AG09309 (cell line): ENCODE measurements at regions not wholly inside any gene's neighbourhood (a gene's known extent, or its start where the extent isn't known, plus 50 kb on each side); places are given as distances from the start of the nearest gene placed in this dataset.

ENCODE experiments used
- DNase-seq: peaks from one replicate; pipeline ENCODE4 v3.0.0-alpha.2; 2010; ENCODE audit warnings: low read depth
- H3K4me3 ChIP-seq: 2 replicates; pipeline ENCODE4 v1.5.1; 2011; ENCODE audit warnings: mild to moderate bottlenecking, low read depth, low read length, moderate library complexity; ENCODE audit not compliant: control insufficient read depth
- TF ChIP-seq, protein P1 (sequence below): IDR thresholded peaks from 2 replicates; pipeline ENCODE4 v1.5.1; 2011; ENCODE audit warnings: mild to moderate bottlenecking, low read depth, low read length, inconsistent platforms; ENCODE audit not compliant: insufficient read depth, control insufficient read depth; ENCODE audit errors: missing control alignments

- TF ChIP-seq, protein P1, sequence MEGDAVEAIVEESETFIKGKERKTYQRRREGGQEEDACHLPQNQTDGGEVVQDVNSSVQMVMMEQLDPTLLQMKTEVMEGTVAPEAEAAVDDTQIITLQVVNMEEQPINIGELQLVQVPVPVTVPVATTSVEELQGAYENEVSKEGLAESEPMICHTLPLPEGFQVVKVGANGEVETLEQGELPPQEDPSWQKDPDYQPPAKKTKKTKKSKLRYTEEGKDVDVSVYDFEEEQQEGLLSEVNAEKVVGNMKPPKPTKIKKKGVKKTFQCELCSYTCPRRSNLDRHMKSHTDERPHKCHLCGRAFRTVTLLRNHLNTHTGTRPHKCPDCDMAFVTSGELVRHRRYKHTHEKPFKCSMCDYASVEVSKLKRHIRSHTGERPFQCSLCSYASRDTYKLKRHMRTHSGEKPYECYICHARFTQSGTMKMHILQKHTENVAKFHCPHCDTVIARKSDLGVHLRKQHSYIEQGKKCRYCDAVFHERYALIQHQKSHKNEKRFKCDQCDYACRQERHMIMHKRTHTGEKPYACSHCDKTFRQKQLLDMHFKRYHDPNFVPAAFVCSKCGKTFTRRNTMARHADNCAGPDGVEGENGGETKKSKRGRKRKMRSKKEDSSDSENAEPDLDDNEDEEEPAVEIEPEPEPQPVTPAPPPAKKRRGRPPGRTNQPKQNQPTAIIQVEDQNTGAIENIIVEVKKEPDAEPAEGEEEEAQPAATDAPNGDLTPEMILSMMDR: no peak
- DNase-seq: no peak
- H3K4me3 ChIP-seq: no peak overlapping the region
These were observed 235.1 kb upstream of the DIO2 start for GRCh38 chr14:80446356-80446755.

DNA sequence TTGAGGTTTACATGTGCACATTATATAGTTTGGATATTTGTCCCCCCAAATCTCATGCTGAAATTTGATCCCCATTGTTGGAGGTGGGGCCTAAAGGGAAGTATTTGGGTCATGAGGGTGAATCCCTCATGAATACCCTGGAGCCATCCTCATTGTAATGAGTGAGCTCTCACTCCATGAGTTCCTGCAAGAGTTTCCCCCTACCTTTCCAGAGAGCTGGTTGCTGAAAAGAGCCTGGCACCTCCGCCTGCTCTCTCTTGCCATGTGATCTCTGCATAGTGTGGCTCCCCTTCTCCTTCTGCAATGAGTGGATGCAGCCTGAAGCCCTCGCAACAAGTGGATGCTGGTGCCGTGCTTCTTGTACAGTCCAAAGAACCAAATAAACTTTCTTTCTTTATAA is 234.3 kb upstream of the DIO2 start:
- TF ChIP-seq, protein P1: no peak
- no peak for DNase-seq
- no peak overlapping the region for H3K4me3 ChIP-seq

DNA sequence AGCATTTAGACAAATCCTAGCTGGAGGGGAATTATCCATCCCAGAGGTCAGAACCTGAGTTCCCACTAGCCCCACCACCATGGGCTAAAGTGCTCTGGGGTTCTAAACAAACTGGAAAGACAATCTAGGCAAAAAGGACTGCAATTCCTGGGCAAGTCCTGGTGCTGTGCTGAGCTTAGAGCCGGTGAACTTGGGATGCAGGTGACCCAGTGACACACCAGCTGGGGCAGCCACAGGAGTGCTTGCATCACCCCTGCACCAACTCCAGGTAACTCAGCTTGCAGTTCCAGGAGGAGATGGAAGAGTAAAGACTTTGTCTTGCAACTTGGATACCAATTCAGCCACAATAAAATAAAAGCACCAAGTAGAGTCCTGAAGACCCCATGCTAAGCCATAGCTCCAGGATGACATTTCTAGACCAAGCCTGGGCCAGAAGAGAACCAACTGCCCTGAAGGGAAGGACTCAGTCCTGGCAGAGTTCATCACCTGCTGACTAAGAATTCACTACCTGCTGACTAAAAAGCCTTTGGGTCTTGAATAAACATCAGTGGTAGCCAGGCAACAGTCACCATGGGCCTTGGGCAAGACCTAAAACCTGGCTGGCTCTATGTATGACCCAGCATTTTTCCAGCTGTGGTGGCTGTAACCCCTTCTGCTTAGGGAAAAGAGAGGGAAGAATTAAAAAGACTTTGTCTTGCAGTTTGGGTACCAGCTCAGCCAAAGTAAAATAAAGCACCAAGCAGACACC is 223.4 kb upstream of the DIO2 start:
- H3K4me3 ChIP-seq: no peak overlapping the region
- TF ChIP-seq, protein P1: no peak
- no peak for DNase-seq

- DNase-seq: no peak
- TF ChIP-seq, protein P1: no peak
- no peak overlapping the region for H3K4me3 ChIP-seq
These were observed 222.5 kb upstream of the DIO2 start for GRCh38 chr14:80433811-80434210.

GRCh38 chr14:80428671-80429070 is 217.4 kb upstream of the DIO2 start:
- no peak for DNase-seq
- H3K4me3 ChIP-seq: no peak overlapping the region
- TF ChIP-seq, protein P1: no peak

DNA sequence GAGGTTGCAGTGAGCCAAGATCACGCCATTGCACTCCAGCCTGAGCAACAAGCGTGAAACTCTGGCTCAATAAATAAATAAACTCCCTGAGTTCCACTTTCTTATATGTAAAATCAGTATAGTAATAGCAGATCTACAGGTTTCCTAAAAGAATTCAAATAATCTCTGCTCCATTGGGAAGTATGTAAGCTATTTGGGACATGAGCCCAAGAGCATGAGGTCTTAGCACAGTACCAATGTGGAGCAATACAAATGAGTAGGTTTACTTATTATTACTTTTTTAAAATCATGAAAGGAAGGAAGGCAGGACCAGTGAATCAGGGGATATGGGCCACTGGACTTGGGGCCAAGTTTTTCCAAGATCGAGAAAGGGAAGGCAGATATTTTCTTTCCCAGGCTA is 216.9 kb upstream of the DIO2 start:
- DNase-seq: no peak

More for the DNA sequence above, 216.9 kb upstream of the DIO2 start:
- TF ChIP-seq, protein P1: no peak
- H3K4me3 ChIP-seq: no peak overlapping the region
